Esophagus squamous epithelium (tissue), 5 donors: ENCODE measurements at regions not wholly inside any gene's neighbourhood (a gene's known extent, or its start where the extent isn't known, plus 50 kb on each side); places are given as distances from the start of the nearest gene placed in this dataset.

Source experiments
- DNase-seq: peaks from one replicate; lab custom pipeline; 2025; lab: John Stamatoyannopoulos, UW
- H3K27ac ChIP-seq, 4 donors: fragments of 200-600 bp; sonication (generic); one replicate each; pipeline ENCODE4 v1.5.1; 2016 to 2019; ENCODE audit warnings: mild to moderate bottlenecking in 1 of 4
- H3K27me3 ChIP-seq, 4 donors: fragments of 200-600 bp; sonication (generic); 1 replicate in 3 of 4; 2 replicates in 1 of 4; pipeline versions ENCODE4 v1.5.1 to v1.6.0; 2017 to 2021; ENCODE audit warnings: antibody characterized with exemption in 1 of 4
- H3K36me3 ChIP-seq, 3 donors: fragments of 200-600 bp; sonication (generic); one replicate each; pipeline ENCODE4 v1.5.1; 2016 to 2019
- H3K4me1 ChIP-seq, 3 donors: fragments of 200-600 bp; sonication (generic); one replicate each; pipeline ENCODE4 v1.5.1; 2017 to 2019
- H3K4me3 ChIP-seq, 4 donors: fragments of 200-600 bp; sonication (generic); 1 replicate in 3 of 4; 2 replicates in 1 of 4; pipeline ENCODE4 v1.5.1; 2016 to 2019; ENCODE audit warnings: mild to moderate bottlenecking in 2 of 4, moderate library complexity in 1 of 4
- H3K9me3 ChIP-seq, 3 donors: fragments of 200-600 bp; sonication (generic); one replicate each; pipeline ENCODE4 v1.5.1; 2016 to 2019
- POLR2A ChIP-seq, 4 donors: fragments of 450-650 bp; IDR thresholded peaks; one replicate each; pipeline ENCODE4 v1.6.1; 2017; ENCODE audit warnings: antibody characterized with exemption in 4 of 4, mild to moderate bottlenecking in 4 of 4, moderate library complexity in 3 of 4
- WGBS, 2 donors: methylation state at CpG; one replicate each; pipeline ENCODE4 v1.1.5; 2018; 5-methylcytosine and 5-hydroxymethylcytosine counted together
- intact Hi-C: fragments of 100-400 bp; cut with DNase I; formaldehyde crosslinking; loops from one replicate; pipeline ENCODE4 v1.15.0; 2022
- TF ChIP-seq, protein P1 (sequence below), 6 experiments: fragments of 450-650 bp in 4 of 6; fragments of 200-600 bp in 2 of 6; sonication (generic) in 2 of 6; IDR thresholded peaks; one replicate each; pipeline ENCODE4 v1.5.1; 2016 to 2019; ENCODE audit warnings: antibody characterized with exemption in 6 of 6, mild to moderate bottlenecking in 4 of 6, moderate library complexity in 4 of 6
- donor health status: DM: yes; HTN: yes; CAD: no.

DNA sequence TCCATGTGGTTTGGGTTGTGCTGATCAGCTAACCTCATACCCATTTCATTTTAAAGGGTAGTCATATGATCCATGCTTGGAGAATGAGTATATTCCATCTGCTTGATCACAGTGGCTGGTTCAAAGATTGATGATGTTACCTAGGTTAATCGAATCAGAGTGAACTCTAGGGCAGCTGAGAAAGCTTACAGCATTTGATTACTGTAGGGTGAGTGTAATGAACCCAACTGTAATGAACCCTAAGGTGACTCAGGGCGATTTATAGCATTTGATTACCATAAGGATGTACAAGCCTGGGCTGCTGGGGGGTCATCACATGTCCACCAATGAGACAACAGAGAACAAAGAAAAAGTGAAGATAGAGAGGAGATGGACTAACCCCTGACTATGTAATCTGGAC lies 523.1 kb downstream of the ADRA2A start:
- no peak for DNase-seq
- Histone ChIP-seq H3K4me1 (peaks cover 0 to 59% (median 9%) of the 10 kb centered on the region in 3 donors), H3K9me3 (no peaks in the 10 kb centered on the region), H3K4me3 (no peak overlapping the region), H3K27me3 (no peaks in the 10 kb centered on the region), H3K36me3 (no peaks in the 10 kb centered on the region), H3K27ac (no peak overlapping the region)
- TF ChIP-seq POLR2A (IDR thresholded peaks at IDR 0.05), result no peak
- TF ChIP-seq, protein P1, sequence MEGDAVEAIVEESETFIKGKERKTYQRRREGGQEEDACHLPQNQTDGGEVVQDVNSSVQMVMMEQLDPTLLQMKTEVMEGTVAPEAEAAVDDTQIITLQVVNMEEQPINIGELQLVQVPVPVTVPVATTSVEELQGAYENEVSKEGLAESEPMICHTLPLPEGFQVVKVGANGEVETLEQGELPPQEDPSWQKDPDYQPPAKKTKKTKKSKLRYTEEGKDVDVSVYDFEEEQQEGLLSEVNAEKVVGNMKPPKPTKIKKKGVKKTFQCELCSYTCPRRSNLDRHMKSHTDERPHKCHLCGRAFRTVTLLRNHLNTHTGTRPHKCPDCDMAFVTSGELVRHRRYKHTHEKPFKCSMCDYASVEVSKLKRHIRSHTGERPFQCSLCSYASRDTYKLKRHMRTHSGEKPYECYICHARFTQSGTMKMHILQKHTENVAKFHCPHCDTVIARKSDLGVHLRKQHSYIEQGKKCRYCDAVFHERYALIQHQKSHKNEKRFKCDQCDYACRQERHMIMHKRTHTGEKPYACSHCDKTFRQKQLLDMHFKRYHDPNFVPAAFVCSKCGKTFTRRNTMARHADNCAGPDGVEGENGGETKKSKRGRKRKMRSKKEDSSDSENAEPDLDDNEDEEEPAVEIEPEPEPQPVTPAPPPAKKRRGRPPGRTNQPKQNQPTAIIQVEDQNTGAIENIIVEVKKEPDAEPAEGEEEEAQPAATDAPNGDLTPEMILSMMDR (IDR thresholded peaks at IDR 0.05), result no peak
- intact Hi-C loops, result no loop called here
- 74 to 84% methylated on average over 2 of the region's 2 CpGs for WGBS, 2 donors

DNA sequence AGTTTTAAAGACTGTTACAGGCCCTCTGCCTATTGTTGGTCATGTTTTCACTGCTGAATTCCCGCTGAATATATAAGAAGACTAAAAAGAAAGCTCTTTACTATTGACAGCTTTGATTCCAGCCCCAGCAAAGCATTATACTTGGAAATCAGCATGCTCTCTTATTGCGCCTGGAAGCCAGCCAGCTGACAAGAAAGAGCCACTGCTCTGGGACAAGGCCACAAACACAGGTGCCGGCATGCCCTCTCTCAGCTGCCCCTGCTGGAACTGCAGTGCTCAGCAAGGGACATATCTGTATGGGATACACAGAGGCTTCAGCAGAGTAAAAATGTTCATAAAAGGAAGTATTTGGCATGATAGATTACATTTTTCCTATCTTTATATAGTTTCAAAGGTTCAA lies 523.9 kb downstream of the ADRA2A start:
- Histone ChIP-seq H3K4me3 (no peak overlapping the region), H3K27ac (no peak overlapping the region), H3K4me1 (peaks cover 0 to 51% (median 9%) of the 10 kb centered on the region in 3 donors), H3K36me3 (no peaks in the 10 kb centered on the region), H3K27me3 (no peaks in the 10 kb centered on the region), H3K9me3 (no peaks in the 10 kb centered on the region)
- TF ChIP-seq, protein P1 (IDR thresholded peaks at IDR 0.05), result peak in 1 of 6 experiments; percentile 22
- TF ChIP-seq POLR2A (IDR thresholded peaks at IDR 0.05), result no peak
- WGBS, 2 donors, result 36 to 47% methylated on average over 3 of the region's 3 CpGs
- no peak for DNase-seq
- intact Hi-C loops, result no loop called here

DNA sequence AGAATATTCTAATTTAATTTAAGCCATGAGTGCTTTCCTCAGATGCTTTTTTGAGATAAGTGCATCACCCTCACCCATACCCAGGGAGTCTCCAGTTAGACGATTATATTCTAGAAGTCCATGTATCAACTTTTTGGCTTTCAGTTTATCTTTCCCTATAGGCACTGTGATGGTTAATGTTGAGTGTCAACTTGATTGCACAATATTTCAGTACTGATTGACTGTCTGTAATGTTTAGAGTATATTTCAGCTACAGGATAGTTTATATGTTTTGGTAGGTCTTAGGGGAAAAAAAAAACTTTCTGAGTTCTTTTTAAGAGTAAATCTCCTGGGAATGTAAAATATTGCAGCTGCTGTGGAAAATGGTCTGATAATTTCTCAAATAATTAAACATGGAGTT lies 535.4 kb downstream of the ADRA2A start:
- H3K27ac ChIP-seq, result no peak overlapping the region
- no peaks in the 10 kb centered on the region for H3K36me3 ChIP-seq
- 50 to 70% methylated on average over 1 of the region's 1 CpG for WGBS, 2 donors
- no peaks in the 10 kb centered on the region for H3K9me3 ChIP-seq
- no peak for TF ChIP-seq POLR2A (IDR thresholded peaks at IDR 0.05)
- TF ChIP-seq, protein P1 (IDR thresholded peaks at IDR 0.05), result no peak
- H3K27me3 ChIP-seq, result no peaks in the 10 kb centered on the region
- no peaks in the 10 kb centered on the region for H3K4me1 ChIP-seq
- intact Hi-C loops, result no loop called here
- no peak overlapping the region for H3K4me3 ChIP-seq
- DNase-seq, result no peak

DNA sequence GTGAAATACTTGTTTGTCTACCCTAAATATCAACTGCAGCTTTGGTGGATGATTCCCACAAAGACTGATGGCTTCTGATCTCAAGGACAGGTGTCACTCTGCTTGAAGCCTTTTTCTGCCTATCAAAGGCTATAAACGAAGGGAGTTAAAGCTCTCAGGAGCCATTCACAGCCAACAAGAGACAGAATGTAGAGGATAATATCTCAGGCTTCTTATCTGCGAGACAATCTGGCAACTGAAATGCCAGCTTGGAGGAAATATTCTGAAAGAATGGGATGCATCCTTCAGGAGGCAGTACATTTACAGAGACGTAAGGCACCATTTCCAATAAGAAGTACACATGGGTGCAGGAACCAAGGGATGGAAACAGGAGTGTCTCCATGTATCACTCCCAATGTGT lies 549.4 kb downstream of the GPAM start:
- intact Hi-C loops, result no loop called here
- H3K27ac ChIP-seq, result no peak overlapping the region
- no peak for DNase-seq
- 73 to 83% methylated on average over 3 of the region's 3 CpGs for WGBS, 2 donors
- H3K27me3 ChIP-seq, result no peaks in the 10 kb centered on the region
- peaks cover 0 to 6% (median 0%) of the 10 kb centered on the region in 3 donors for H3K9me3 ChIP-seq
- no peaks in the 10 kb centered on the region for H3K4me1 ChIP-seq
- H3K36me3 ChIP-seq, result no peaks in the 10 kb centered on the region
- no peak for TF ChIP-seq POLR2A (IDR thresholded peaks at IDR 0.05)
- TF ChIP-seq, protein P1 (IDR thresholded peaks at IDR 0.05), result no peak
- H3K4me3 ChIP-seq, result no peak overlapping the region

DNA sequence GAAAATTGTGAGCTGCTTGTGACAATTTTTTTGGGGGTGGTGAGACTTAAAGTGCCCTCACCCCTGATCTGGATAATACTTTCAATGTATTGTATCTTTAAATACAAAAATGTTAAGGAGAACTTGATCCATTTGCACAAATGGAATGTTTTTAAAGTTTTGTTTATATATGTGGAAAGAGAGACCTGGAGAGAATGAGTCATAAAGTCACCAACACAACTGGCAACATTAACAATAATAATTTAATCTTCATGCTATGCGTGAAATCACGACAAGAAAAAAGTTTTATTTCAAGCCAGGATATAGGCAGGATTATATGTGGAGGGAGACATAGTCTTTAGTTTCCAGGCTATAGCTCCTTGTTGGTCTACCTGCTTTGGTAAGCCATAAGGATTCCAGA lies 537.5 kb downstream of the GPAM start:
- peaks cover 0 to 5% (median 0%) of the 10 kb centered on the region in 3 donors for H3K4me1 ChIP-seq
- H3K9me3 ChIP-seq, result peaks cover 0 to 17% (median 12%) of the 10 kb centered on the region in 3 donors
- DNase-seq, result no peak
- TF ChIP-seq, protein P1 (IDR thresholded peaks at IDR 0.05), result no peak
- no peak for TF ChIP-seq POLR2A (IDR thresholded peaks at IDR 0.05)
- intact Hi-C loops, result no loop called here
- H3K27me3 ChIP-seq, result no peaks in the 10 kb centered on the region
- H3K36me3 ChIP-seq, result no peaks in the 10 kb centered on the region
- 31 to 37% methylated on average over 2 of the region's 2 CpGs for WGBS, 2 donors
- no peak overlapping the region for H3K27ac ChIP-seq
- H3K4me3 ChIP-seq, result no peak overlapping the region
